ENCODE measurements at regions not wholly inside any gene's neighbourhood (a gene's known extent, or its start where the extent isn't known, plus 50 kb on each side); places are given as distances from the start of the nearest gene placed in this dataset.

- no peak overlapping the region for H3K4me3 ChIP-seq (ENCODE audit: low read depth, low read length)
Measured at GRCh38 chr13:26942184-26942583, 181.6 kb upstream of the GPR12 start.

- H3K4me3 ChIP-seq (ENCODE audit: low read depth, low read length): no peak overlapping the region
Measured at GRCh38 chr13:26941345-26942174, 181.0 kb upstream of the GPR12 start.

- no peak overlapping the region for H3K4me3 ChIP-seq (ENCODE audit: low read depth, low read length)
Measured at GRCh38 chr13:26934096-26934495, 173.5 kb upstream of the GPR12 start.

- H3K4me3 ChIP-seq (ENCODE audit: low read depth, low read length): no peak overlapping the region
Measured at GRCh38 chr13:26932465-26932864, 171.9 kb upstream of the GPR12 start.

GRCh38 chr13:26929971-26930730 is 169.6 kb upstream of the GPR12 start:
- H3K4me3 ChIP-seq (ENCODE audit: low read depth, low read length): no peak overlapping the region

GRCh38 chr13:26927511-26927910 is 166.9 kb upstream of the GPR12 start:
- H3K4me3 ChIP-seq (ENCODE audit: low read depth, low read length): no peak overlapping the region

GRCh38 chr13:26926371-26926770 is 165.8 kb upstream of the GPR12 start:
- H3K4me3 ChIP-seq (ENCODE audit: low read depth, low read length): no peak overlapping the region

- no peak overlapping the region for H3K4me3 ChIP-seq (ENCODE audit: low read depth, low read length)
Measured at GRCh38 chr13:26923824-26924605, 163.4 kb upstream of the GPR12 start.

- H3K4me3 ChIP-seq (ENCODE audit: low read depth, low read length): no peak overlapping the region
Measured at GRCh38 chr13:26921918-26922317, 161.3 kb upstream of the GPR12 start.

- H3K4me3 ChIP-seq (ENCODE audit: low read depth, low read length): no peak overlapping the region
Measured at GRCh38 chr13:26920614-26921355, 160.2 kb upstream of the GPR12 start.

GRCh38 chr13:26919732-26920131 is 159.1 kb upstream of the GPR12 start:
- no peak overlapping the region for H3K4me3 ChIP-seq (ENCODE audit: low read depth, low read length)

GRCh38 chr13:26919311-26919710 is 158.7 kb upstream of the GPR12 start:
- H3K4me3 ChIP-seq (ENCODE audit: low read depth, low read length): no peak overlapping the region

- H3K4me3 ChIP-seq (ENCODE audit: low read depth, low read length): no peak overlapping the region
Measured at GRCh38 chr13:26914624-26915023, 154.0 kb upstream of the GPR12 start.

GRCh38 chr13:26914148-26914547 is 153.6 kb upstream of the GPR12 start:
- H3K4me3 ChIP-seq (ENCODE audit: low read depth, low read length): no peak overlapping the region

GRCh38 chr13:26910754-26911465 is 150.3 kb upstream of the GPR12 start:
- no peak overlapping the region for H3K4me3 ChIP-seq (ENCODE audit: low read depth, low read length)

- no peak overlapping the region for H3K4me3 ChIP-seq (ENCODE audit: low read depth, low read length)
Measured at GRCh38 chr13:26909477-26909876, 148.9 kb upstream of the GPR12 start.

- no peak overlapping the region for H3K4me3 ChIP-seq (ENCODE audit: low read depth, low read length)
Measured at GRCh38 chr13:26908126-26908525, 147.5 kb upstream of the GPR12 start.

GRCh38 chr13:26899202-26899601 is 138.6 kb upstream of the GPR12 start:
- H3K4me3 ChIP-seq (ENCODE audit: low read depth, low read length): no peak overlapping the region

GRCh38 chr13:26897706-26898550 is 137.3 kb upstream of the GPR12 start:
- H3K4me3 ChIP-seq (ENCODE audit: low read depth, low read length): no peak overlapping the region

Measured in iPS-11a (cell line).